PC-3 (cell line): ENCODE measurements at regions not wholly inside any gene's neighbourhood (a gene's known extent, or its start where the extent isn't known, plus 50 kb on each side); places are given as distances from the start of the nearest gene placed in this dataset.
A peak's percentile ranks its signal among the peaks of the same experiment; 100 is the strongest.

Experiments used
- ATAC-seq: fragments of 200-7000 bp; cut with Tn5 transposase; 2 replicates; pipeline ENCODE4 v1.9.1; 2020; ENCODE audit warnings: mild to moderate bottlenecking, moderate library complexity
- BruUV-seq: library from RNA; stranded (reverse); fragments of 400-500 nt; replicated peaks from 2 replicates; lab custom pipeline; 2021; lab: Mats Ljungman, UMichigan
- CTCF ChIA-PET: fragments of 300-600 bp; sonication (Branson Sonifier 250); formaldehyde crosslinking; loops from one replicate; lab custom pipeline; 2022; ENCODE audit warnings: antibody characterized with exemption; lab: Charles Lee
- POLR2A ChIA-PET: fragments of 300-600 bp; sonication (Branson Sonifier 250); formaldehyde crosslinking; loops from one replicate; lab custom pipeline; 2022; ENCODE audit warnings: antibody characterized with exemption; ENCODE audit not compliant: unreplicated experiment; lab: Charles Lee
- DNase-seq: peaks from one replicate; pipeline ENCODE4 v3.0.0-alpha.2; 2015
- H2AFZ ChIP-seq: fragments of 300-600 bp; sonication (generic); 2 replicates; pipeline ENCODE4 v1.6.0; 2016; ENCODE audit warnings: antibody characterized with exemption, low read length
- H3F3A ChIP-seq: fragments of 300-600 bp; sonication (generic); one replicate; pipeline ENCODE4 v1.6.0; 2017; ENCODE audit warnings: antibody characterized with exemption, low read length, control low read depth, mild to moderate bottlenecking; ENCODE audit not compliant: unreplicated experiment
- H3K27ac ChIP-seq: fragments of 300-600 bp; sonication (generic); 2 replicates; pipeline ENCODE4 v1.5.1; 2016; ENCODE audit warnings: mild to moderate bottlenecking, low read length
- H3K27me3 ChIP-seq: fragments of 300-600 bp; sonication (generic); 2 replicates; pipeline ENCODE4 v1.6.1; 2016; ENCODE audit warnings: low read length, mixed read lengths
- H3K36me3 ChIP-seq: fragments of 300-600 bp; sonication (generic); 2 replicates; pipeline ENCODE4 v1.6.1; 2016; ENCODE audit warnings: low read depth, mixed run types, low read length, mixed read lengths
- H3K4me1 ChIP-seq: fragments of 300-600 bp; sonication (generic); 2 replicates; pipeline ENCODE4 v1.5.1; 2016; ENCODE audit warnings: low read length; ENCODE audit not compliant: insufficient read depth
- H3K4me2 ChIP-seq: fragments of 300-600 bp; sonication (generic); 2 replicates; pipeline ENCODE4 v1.6.0; 2016; ENCODE audit warnings: low read length
- H3K4me3 ChIP-seq: fragments of 300-600 bp; sonication (generic); 2 replicates; pipeline ENCODE4 v1.5.1; 2016; ENCODE audit warnings: mild to moderate bottlenecking, low read length, mixed read lengths
- H3K79me2 ChIP-seq: fragments of 300-600 bp; sonication (generic); 2 replicates; pipeline ENCODE4 v1.6.1; 2017; ENCODE audit warnings: low read length, mixed read lengths
- H3K9ac ChIP-seq: fragments of 300-600 bp; sonication (generic); 2 replicates; pipeline ENCODE4 v1.6.0; 2016; ENCODE audit warnings: mild to moderate bottlenecking, low read length
- H3K9me2 ChIP-seq: fragments of 300-600 bp; sonication (generic); replicated peaks from 2 replicates; pipeline ENCODE4 v1.6.1; 2016; ENCODE audit warnings: mixed run types, low read length, mixed read lengths
- H3K9me3 ChIP-seq: fragments of 300-600 bp; sonication (generic); 2 replicates; pipeline ENCODE4 v1.6.1; 2016; ENCODE audit warnings: low read length, mixed read lengths
- H4K20me1 ChIP-seq: fragments of 300-600 bp; sonication (generic); 2 replicates; pipeline ENCODE4 v1.6.1; 2016; ENCODE audit warnings: low read length, mixed read lengths
- EZH2 ChIP-seq: fragments of 300-600 bp; sonication (generic); IDR thresholded peaks from one replicate; pipeline ENCODE4 v1.6.1; 2017; ENCODE audit warnings: antibody characterized with exemption, mild to moderate bottlenecking, low read length; ENCODE audit not compliant: unreplicated experiment
- EZH2phosphoT487 ChIP-seq: fragments of 300-600 bp; sonication (generic); IDR thresholded peaks from 2 replicates; pipeline ENCODE4 v1.6.1; 2018; ENCODE audit warnings: mild to moderate bottlenecking, antibody characterized with exemption, low read length, borderline replicate concordance
- intact Hi-C: fragments of 100-400 bp; cut with micrococcal nuclease; formaldehyde crosslinking; loops from 2 replicates; pipeline ENCODE4 v1.9.0; 2023
- TF ChIP-seq, protein P1 (sequence below): fragments of 300-600 bp; sonication (generic); conservative IDR thresholded peaks from 2 replicates; pipeline ENCODE4 v1.5.1; 2017; ENCODE audit warnings: antibody characterized with exemption, low read depth, mild to moderate bottlenecking, low read length

DNA sequence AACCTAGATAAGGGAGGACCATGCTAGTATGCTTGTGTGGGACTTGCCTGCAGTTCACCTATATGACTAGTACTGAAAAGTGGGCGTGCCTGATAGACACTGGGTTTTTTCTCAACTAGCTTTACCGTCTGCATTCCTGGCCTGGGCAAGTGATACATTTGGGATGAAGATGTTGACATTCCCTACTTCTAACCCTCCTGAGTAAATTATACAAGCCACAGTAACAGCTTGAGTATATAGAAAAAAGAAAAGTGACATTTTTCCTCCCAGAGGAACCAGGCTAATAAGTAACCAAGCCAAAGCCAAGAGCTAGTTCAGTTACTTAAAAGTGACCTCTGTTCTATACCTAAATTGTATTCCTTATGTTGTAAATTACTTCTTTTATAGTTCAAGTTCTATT lies 153.8 kb upstream of the CYLC2 start:
- no peaks in the 10 kb centered on the region for H3K36me3 ChIP-seq
- H3K79me2 ChIP-seq: no peaks in the 10 kb centered on the region
- H3K4me1 ChIP-seq: no peaks in the 10 kb centered on the region
- no peaks in the 10 kb centered on the region for H4K20me1 ChIP-seq
- intact Hi-C loops: no loop called here
- H2AFZ ChIP-seq: no peak overlapping the region
- POLR2A ChIA-PET: no interaction called here
- no peak for TF ChIP-seq EZH2phosphoT487
- TF ChIP-seq EZH2: no peak
- TF ChIP-seq, protein P1, sequence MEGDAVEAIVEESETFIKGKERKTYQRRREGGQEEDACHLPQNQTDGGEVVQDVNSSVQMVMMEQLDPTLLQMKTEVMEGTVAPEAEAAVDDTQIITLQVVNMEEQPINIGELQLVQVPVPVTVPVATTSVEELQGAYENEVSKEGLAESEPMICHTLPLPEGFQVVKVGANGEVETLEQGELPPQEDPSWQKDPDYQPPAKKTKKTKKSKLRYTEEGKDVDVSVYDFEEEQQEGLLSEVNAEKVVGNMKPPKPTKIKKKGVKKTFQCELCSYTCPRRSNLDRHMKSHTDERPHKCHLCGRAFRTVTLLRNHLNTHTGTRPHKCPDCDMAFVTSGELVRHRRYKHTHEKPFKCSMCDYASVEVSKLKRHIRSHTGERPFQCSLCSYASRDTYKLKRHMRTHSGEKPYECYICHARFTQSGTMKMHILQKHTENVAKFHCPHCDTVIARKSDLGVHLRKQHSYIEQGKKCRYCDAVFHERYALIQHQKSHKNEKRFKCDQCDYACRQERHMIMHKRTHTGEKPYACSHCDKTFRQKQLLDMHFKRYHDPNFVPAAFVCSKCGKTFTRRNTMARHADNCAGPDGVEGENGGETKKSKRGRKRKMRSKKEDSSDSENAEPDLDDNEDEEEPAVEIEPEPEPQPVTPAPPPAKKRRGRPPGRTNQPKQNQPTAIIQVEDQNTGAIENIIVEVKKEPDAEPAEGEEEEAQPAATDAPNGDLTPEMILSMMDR: no peak
- no peaks in the 10 kb centered on the region for H3K9me3 ChIP-seq
- ATAC-seq (no peak), DNase-seq (no peak)
- CTCF ChIA-PET: no interaction called here
- no peaks in the 10 kb centered on the region for H3F3A ChIP-seq
- no peaks in the 10 kb centered on the region for H3K9me2 ChIP-seq
- H3K4me3 ChIP-seq: no peak overlapping the region
- H3K27me3 ChIP-seq: no peaks in the 10 kb centered on the region
- H3K27ac ChIP-seq: no peak overlapping the region
- H3K9ac ChIP-seq: no peak overlapping the region
- no TSS peak for BruUV-seq
- H3K4me2 ChIP-seq: no peak overlapping the region

DNA sequence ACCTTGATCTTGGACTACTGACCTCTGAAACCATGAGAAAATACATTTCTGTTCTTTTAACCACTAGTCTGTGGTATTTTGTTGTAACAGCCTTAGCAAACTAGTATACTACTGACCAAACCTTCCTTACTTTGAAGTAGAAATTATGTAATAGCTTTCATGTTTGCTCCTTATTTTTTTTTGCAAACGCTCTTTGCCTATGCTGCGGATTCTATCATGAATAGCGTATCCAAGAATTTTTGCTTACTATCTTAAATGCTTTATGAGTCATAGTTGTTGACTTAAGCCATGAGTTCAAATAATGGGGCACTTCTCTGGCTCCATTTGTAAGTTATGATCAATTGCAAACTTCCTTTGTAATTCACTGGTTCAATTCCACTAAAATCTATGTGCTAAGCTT lies 154.8 kb upstream of the CYLC2 start:
- Histone ChIP-seq H3F3A (no peaks in the 10 kb centered on the region), H4K20me1 (no peaks in the 10 kb centered on the region), H3K36me3 (no peaks in the 10 kb centered on the region), H3K27me3 (no peaks in the 10 kb centered on the region), H3K4me3 (no peak overlapping the region), H3K9me3 (no peaks in the 10 kb centered on the region), H2AFZ (no peak overlapping the region), H3K9ac (no peak overlapping the region), H3K4me2 (no peak overlapping the region), H3K9me2 (no peaks in the 10 kb centered on the region), H3K4me1 (no peaks in the 10 kb centered on the region), H3K79me2 (no peaks in the 10 kb centered on the region), H3K27ac (no peak overlapping the region)
- BruUV-seq: no TSS peak
- ATAC-seq (peak; percentile 45; the same call in 1 of the 2 replicates), DNase-seq (peak; percentile 21)
- POLR2A ChIA-PET: no interaction called here
- CTCF ChIA-PET: interaction anchor here (0.6 kb wide), 1 partner anchor 209 kb away, joined by 3 read pairs; no protein-coding TSS in a partner anchor
- TF ChIP-seq, protein P1: no peak
- intact Hi-C loops: no loop called here

GRCh38 chr9:102832814-102833213 lies 162.3 kb upstream of the CYLC2 start:
- Histone ChIP-seq H3K9me2 (no peaks in the 10 kb centered on the region), H4K20me1 (no peaks in the 10 kb centered on the region), H3K4me3 (no peak overlapping the region), H3K79me2 (no peaks in the 10 kb centered on the region), H3K27me3 (no peaks in the 10 kb centered on the region), H3K36me3 (no peaks in the 10 kb centered on the region), H3F3A (no peaks in the 10 kb centered on the region), H3K4me2 (no peak overlapping the region), H2AFZ (no peak overlapping the region), H3K9me3 (no peaks in the 10 kb centered on the region), H3K27ac (no peak overlapping the region), H3K4me1 (no peaks in the 10 kb centered on the region), H3K9ac (no peak overlapping the region)
- ATAC-seq (no peak), DNase-seq (no peak)
- ChIA-PET CTCF (no interaction called here), POLR2A (no interaction called here)
- TF ChIP-seq EZH2 (no peak), EZH2phosphoT487 (no peak)
- TF ChIP-seq, protein P1: no peak
- intact Hi-C loops: no loop called here
- BruUV-seq: no TSS peak
